GM19395 (cell line): ENCODE measurements at regions not wholly inside any gene's neighbourhood (a gene's known extent, or its start where the extent isn't known, plus 50 kb on each side); places are given as distances from the start of the nearest gene placed in this dataset.
"Not testable (repeated sequence)": the region's sequence is repeated elsewhere in the genome, so short reads cannot be mapped to it uniquely, and the experiment has no call there.

Source experiments
- ATAC-seq: cut with Tn5 transposase; IDR thresholded peaks from one replicate; pipeline ENCODE4 v1.9.1; 2021; ENCODE audit warnings: mild to moderate bottlenecking, moderate library complexity; ENCODE audit not compliant: unreplicated experiment

- ATAC-seq: no peak
Observed at GRCh38 chr5:54404568-54404967, 50.9 kb upstream of the HSPB3 start.

DNA sequence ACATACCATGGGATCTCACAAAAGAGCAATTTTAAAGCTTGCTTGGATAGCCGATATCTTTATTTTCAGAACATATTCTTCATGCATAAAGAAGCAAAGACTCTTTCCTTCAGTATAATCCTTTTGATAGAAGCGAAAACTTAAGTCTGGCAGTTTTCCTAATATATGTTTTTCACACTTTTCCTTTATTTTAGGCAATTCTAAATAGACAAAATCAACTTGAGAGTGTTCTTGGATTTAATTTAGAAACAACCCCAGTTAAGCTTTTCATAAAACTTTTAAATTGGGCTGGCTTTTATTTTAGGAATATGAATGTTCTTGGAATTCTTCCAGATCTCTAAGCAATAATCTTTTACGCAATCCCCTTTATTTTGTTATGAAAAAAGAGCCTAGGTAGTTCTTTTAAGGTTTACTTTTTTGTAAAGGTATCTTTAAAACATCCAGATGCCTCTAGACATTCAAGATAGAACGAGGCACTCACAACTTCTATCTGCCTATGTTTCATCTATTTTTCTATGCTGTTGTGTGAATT lies 51.5 kb upstream of the HSPB3 start:
- ATAC-seq: no peak

- ATAC-seq: no peak
Observed at GRCh38 chr5:54403121-54403520, 52.4 kb upstream of the HSPB3 start.

GRCh38 chr5:54401515-54401914 lies 54.0 kb upstream of the HSPB3 start:
- ATAC-seq: peak; percentile 92

DNA sequence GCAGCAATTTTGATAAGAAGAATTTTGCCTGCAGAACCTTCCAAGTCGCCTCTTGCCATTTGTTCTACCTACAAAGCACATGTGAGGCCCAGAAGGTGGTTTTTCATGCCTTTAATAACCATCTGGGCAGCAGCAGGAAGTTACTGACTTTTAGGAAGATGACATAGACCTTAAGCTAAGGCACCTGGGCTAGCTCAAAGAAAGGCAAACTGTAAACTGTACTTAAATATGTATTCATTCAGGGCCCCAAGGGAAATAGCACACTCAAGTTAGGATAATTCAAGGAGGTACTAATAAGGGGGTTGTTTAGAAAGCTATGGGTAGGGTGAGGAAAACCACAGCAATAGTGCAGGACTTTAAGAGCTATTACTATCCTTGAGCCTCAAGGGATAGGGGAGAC lies 57.3 kb upstream of the HSPB3 start:
- ATAC-seq: no peak

DNA sequence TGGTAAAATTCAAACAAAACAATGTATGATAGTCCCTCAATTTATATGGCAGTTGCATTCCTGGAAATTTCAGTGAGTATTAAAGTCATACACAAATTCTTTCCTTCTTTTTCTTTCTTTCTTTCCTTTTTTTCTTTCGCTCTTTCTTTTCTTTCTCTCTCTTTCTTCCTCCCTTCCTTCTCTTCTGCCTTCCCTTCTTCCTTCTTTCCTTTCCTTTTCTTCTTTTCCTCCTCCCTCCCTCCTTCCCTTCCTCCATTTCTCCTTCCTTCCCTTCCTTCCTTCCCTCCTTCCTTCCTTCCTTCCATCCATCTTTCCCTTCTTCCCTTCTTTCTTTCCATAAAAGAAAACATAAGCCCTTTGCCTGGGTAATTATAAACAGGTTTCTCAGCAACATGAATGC lies 58.1 kb upstream of the HSPB3 start:
- no peak for ATAC-seq

GRCh38 chr5:54393007-54393406 lies 62.5 kb upstream of the HSPB3 start:
- ATAC-seq: not testable (repeated sequence)

GRCh38 chr5:54390539-54391031 lies 64.9 kb upstream of the HSPB3 start:
- ATAC-seq: peak; percentile 50

- ATAC-seq: peak; percentile 7
Observed at GRCh38 chr5:54390015-54390414, 65.5 kb upstream of the HSPB3 start.

GRCh38 chr5:54389399-54389798 lies 66.1 kb upstream of the HSPB3 start:
- not testable (repeated sequence) for ATAC-seq

GRCh38 chr5:54388811-54389210 lies 66.7 kb upstream of the HSPB3 start:
- ATAC-seq: no peak

- no peak for ATAC-seq
Observed at GRCh38 chr5:54388409-54388808, 67.1 kb upstream of the HSPB3 start.

DNA sequence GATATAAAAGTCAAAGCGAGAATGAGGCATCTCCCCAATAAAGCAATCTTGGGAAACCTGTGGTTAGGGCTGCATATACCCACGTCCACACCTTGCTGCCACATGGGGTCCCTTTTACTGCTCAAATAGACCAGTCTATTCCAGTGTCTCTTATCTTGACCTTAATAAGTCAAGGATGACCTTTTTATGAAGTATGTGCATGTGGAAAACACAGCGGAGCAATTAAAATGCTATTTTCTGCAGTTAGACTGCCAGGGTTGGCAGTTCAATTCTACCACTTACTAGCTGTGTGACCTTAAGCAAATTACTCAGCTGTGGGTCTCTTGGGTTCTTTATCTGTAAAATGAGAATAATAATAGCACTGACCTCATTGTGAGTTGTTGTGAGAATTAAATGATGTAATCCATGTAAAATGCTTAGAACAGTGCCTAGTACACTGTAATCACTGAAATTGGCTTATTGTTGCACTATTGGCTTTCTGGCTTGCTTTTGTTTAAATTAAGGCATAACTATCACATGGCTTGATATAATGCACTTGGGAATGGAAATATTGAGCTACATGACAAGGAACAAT lies 67.8 kb upstream of the HSPB3 start:
- ATAC-seq: no peak

- no peak for ATAC-seq
Observed at GRCh38 chr5:54387031-54387430, 68.5 kb upstream of the HSPB3 start.

GRCh38 chr5:54385994-54386393 lies 69.5 kb upstream of the HSPB3 start:
- ATAC-seq: no peak

- no peak for ATAC-seq
Observed at GRCh38 chr5:54384356-54384933, 71.1 kb upstream of the HSPB3 start.

DNA sequence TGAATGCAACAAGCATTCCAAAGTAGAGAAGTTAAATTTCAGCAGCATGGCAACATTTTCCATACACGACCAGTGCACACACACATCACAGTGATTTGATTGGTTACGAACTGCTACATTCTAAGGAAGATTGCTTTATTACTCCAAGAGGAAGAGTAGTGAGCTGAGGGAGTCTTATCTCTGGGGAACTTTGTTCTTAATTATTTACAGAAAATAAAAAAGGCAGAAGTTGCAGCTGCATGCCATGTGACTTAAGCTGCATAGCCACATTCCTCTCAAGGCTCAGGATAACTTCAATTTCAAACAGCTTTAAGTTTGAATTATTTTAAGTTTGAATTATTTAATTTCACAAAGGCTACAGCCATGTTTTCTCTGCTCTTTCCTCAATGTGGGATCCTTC lies 71.6 kb upstream of the HSPB3 start:
- ATAC-seq: no peak

GRCh38 chr5:54383225-54383901 lies 72.1 kb upstream of the HSPB3 start:
- no peak for ATAC-seq

- ATAC-seq: not testable (repeated sequence)
Observed at GRCh38 chr5:54381319-54381718, 70.9 kb upstream of the ARL15 start.

DNA sequence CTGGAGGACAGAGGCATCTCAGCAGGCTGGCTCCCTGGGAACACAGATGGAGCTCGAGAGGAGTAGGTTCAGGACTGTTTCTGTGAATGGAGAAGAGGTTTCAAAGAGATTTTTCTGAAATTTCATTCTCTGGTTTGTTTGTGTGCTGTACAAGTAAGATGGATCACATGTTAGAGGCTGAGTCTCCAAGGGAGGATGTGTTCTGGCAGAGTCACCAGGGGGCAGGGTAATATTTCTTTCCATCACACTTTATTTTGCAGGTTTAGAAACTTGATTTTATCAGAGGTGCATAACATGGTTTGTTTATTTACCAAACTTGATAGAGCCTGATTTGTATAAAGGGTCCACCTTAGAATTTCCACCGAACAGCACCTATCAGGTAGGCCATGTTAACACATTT lies 69.2 kb upstream of the ARL15 start:
- ATAC-seq: no peak

DNA sequence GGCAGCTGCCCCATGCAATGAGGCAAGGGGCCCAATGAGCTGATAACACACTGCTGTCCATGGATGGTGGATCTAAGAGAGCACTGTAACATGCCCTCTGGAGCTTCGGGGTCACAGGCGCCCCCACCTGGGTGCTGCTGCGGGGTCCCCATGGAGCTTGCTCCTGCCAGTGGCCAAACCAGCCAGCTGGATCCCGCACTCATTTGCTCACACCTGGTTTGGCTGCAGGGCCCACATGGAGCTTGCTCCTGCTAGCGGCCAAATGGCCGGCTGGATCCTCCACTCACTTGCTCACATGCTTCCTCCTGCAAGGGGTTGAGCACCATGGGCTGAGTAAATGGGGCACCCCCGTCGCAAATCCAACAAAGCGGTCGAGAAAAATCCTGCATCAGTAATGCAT lies 68.3 kb upstream of the ARL15 start:
- ATAC-seq: no peak

DNA sequence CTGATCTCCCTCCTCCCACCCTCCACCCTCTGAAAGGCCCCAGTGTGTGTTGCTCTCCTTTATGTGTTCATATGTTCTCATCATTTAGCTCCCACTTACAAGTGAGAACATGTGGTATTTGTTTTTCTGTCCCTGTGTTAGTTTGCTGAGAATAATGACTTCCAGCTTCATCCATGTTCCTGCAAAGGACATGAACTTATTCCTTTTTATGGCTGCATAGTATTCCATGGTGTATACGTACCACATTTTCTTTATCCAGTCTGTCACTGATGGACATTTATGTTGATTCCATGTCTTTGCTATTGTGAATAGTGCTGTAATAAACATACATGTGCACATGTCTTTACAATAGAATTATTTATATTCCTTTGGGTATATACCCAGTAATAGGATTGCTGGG lies 67.0 kb upstream of the ARL15 start:
- ATAC-seq: not testable (repeated sequence)
